ENCODE measurements at regions not wholly inside any gene's neighbourhood (a gene's known extent, or its start where the extent isn't known, plus 50 kb on each side); places are given as distances from the start of the nearest gene placed in this dataset.
A peak's percentile ranks its signal among the peaks of the same experiment; 100 is the strongest.

DNA sequence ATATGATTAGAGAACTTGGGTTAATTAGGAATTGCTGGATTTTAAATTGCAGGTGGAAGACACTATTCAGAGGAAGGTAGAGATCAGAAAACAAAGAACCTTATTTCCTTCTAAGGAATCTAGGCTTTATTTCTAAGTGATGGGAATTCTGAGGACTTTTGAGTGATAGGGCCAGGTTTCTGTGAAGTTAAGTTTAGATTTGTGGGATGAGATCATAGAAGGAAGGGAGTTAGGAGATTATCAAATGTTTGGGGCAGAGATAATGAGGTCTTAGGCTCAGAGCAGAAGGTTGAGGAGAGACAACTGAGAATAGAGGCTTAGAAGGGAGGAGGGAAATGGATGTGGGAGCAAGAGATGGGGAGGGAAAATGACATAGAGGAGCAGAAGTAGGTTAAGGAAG, 109.7 kb upstream of the MMS22L start:
- Mint-ChIP-seq H3K36me3 (ENCODE audit: low read depth) (no peaks in the 10 kb centered on the region), H3K4me3 (no peak overlapping the region), H3K27me3 (ENCODE audit: insufficient read depth) (no peaks in the 10 kb centered on the region), H3K9me3 (no peaks in the 10 kb centered on the region), H3K4me1 (peaks cover 3% of the 10 kb centered on the region), H3K27ac (no peak overlapping the region)
- no peaks in the 10 kb centered on the region for H3K27me3 ChIP-seq (ENCODE audit: control insufficient read depth, insufficient read depth, low read length, poor library complexity, severe bottlenecking)
- no peak overlapping the region for H3K4me3 ChIP-seq (ENCODE audit: low read length)
- H3K27ac ChIP-seq (ENCODE audit: low read depth, low read length), result no peak overlapping the region
- no peak for DNase-seq
- H3K9me3 ChIP-seq (ENCODE audit: control insufficient read depth, low read length), result no peaks in the 10 kb centered on the region
- no peaks in the 10 kb centered on the region for H3K36me3 ChIP-seq (ENCODE audit: control insufficient read depth, insufficient read depth, low read length)
- no peaks in the 10 kb centered on the region for H3K4me1 ChIP-seq (ENCODE audit: control insufficient read depth, insufficient read depth, low read length)
- TF ChIP-seq, protein P1, sequence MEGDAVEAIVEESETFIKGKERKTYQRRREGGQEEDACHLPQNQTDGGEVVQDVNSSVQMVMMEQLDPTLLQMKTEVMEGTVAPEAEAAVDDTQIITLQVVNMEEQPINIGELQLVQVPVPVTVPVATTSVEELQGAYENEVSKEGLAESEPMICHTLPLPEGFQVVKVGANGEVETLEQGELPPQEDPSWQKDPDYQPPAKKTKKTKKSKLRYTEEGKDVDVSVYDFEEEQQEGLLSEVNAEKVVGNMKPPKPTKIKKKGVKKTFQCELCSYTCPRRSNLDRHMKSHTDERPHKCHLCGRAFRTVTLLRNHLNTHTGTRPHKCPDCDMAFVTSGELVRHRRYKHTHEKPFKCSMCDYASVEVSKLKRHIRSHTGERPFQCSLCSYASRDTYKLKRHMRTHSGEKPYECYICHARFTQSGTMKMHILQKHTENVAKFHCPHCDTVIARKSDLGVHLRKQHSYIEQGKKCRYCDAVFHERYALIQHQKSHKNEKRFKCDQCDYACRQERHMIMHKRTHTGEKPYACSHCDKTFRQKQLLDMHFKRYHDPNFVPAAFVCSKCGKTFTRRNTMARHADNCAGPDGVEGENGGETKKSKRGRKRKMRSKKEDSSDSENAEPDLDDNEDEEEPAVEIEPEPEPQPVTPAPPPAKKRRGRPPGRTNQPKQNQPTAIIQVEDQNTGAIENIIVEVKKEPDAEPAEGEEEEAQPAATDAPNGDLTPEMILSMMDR (conservative IDR thresholded peaks at IDR 0.05), result no peak
- no peak overlapping the region for H3K9ac ChIP-seq (ENCODE audit: extremely low read depth, low read length, poor library complexity, severe bottlenecking)

DNA sequence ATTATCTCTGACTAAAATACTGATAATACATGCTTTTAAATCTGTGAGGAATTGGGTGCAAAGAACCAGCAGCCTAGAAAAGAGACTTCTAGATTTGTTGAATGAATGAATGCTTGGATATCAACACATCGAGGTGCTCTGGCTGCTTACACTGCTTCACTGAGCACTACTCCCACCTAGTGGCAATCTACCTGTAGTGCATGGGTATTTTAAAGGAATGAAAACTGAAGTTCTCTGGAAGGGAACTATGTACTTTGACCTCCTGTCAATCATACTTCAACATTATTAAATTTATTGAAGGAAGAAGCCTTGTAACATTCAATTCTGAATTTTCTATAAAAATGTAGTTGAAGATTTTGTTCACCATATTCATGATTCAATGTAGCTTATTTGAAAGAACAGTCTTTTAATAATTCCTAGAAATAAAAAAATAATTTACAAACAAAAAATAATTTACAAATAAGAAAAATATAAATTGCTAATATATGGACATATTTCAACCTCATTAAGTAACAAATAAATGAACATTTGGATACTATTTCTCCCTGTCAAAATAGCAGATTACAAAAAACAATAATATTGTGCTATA, 111.2 kb upstream of the MMS22L start:
- Histone ChIP-seq H3K36me3 (ENCODE audit: control insufficient read depth, insufficient read depth, low read length) (no peaks in the 10 kb centered on the region), H3K9me3 (ENCODE audit: control insufficient read depth, low read length) (no peaks in the 10 kb centered on the region), H3K27me3 (ENCODE audit: control insufficient read depth, insufficient read depth, low read length, poor library complexity, severe bottlenecking) (no peaks in the 10 kb centered on the region), H3K27ac (ENCODE audit: low read depth, low read length) (no peak overlapping the region), H3K9ac (ENCODE audit: extremely low read depth, low read length, poor library complexity, severe bottlenecking) (no peak overlapping the region), H3K4me1 (ENCODE audit: control insufficient read depth, insufficient read depth, low read length) (no peaks in the 10 kb centered on the region), H3K4me3 (ENCODE audit: low read length) (no peak overlapping the region)
- H3K36me3 Mint-ChIP-seq (ENCODE audit: low read depth), result no peaks in the 10 kb centered on the region
- no peak overlapping the region for H3K4me3 Mint-ChIP-seq
- H3K27me3 Mint-ChIP-seq (ENCODE audit: insufficient read depth), result peaks cover 1% of the 10 kb centered on the region
- peaks cover 3% of the 10 kb centered on the region for H3K4me1 Mint-ChIP-seq
- H3K9me3 Mint-ChIP-seq, result no peaks in the 10 kb centered on the region
- peak; percentile 66 for DNase-seq
- 18% methylated on average over 1 of the region's 1 CpG; no CpG with 5 or more reads in 1 of the 2 experiments for WGBS, 2 experiments (ENCODE audit: insufficient coverage in 1 of 2, insufficient read length in 1 of 2)
- TF ChIP-seq, protein P1 (conservative IDR thresholded peaks at IDR 0.05), result peak; percentile 97
- H3K27ac Mint-ChIP-seq, result no peak overlapping the region

DNA sequence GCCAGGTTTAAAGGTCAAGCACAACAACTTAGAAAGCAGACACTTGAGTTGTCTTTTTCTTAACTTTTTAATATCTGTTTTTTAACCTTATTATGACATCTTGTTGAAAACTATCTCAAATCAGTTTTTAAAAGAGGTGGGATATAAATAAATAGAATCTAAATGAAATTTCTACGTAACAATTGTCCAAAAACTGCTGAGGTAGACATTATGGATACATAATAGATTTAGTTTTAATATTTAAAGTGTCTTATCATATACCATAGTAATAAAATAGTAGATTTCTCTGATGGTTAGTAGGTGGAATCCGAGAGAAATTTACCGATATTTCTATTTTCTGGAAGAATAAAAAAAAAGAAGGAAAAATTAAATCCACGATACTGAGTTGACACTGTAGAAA, 113.9 kb upstream of the MMS22L start:
- no peaks in the 10 kb centered on the region for H3K36me3 ChIP-seq (ENCODE audit: control insufficient read depth, insufficient read depth, low read length)
- no peak overlapping the region for H3K27ac ChIP-seq (ENCODE audit: low read depth, low read length)
- H3K4me1 ChIP-seq (ENCODE audit: control insufficient read depth, insufficient read depth, low read length), result peaks cover 3% of the 10 kb centered on the region
- Mint-ChIP-seq H3K9me3 (no peaks in the 10 kb centered on the region), H3K36me3 (ENCODE audit: low read depth) (no peaks in the 10 kb centered on the region), H3K27me3 (ENCODE audit: insufficient read depth) (peaks cover 1% of the 10 kb centered on the region), H3K4me3 (no peak overlapping the region), H3K27ac (no peak overlapping the region), H3K4me1 (peaks cover 12% of the 10 kb centered on the region)
- TF ChIP-seq, protein P1 (conservative IDR thresholded peaks at IDR 0.05), result no peak
- 83 to 96% methylated on average over 1 to 3 of the region's 4 CpGs for WGBS, 2 experiments (ENCODE audit: insufficient coverage in 1 of 2, insufficient read length in 1 of 2)
- no peak overlapping the region for H3K4me3 ChIP-seq (ENCODE audit: low read length)
- no peak for DNase-seq
- no peaks in the 10 kb centered on the region for H3K9me3 ChIP-seq (ENCODE audit: control insufficient read depth, low read length)
- no peaks in the 10 kb centered on the region for H3K27me3 ChIP-seq (ENCODE audit: control insufficient read depth, insufficient read depth, low read length, poor library complexity, severe bottlenecking)
- H3K9ac ChIP-seq (ENCODE audit: extremely low read depth, low read length, poor library complexity, severe bottlenecking), result no peak overlapping the region
